ENCODE measurements at regions not wholly inside any gene's neighbourhood (a gene's known extent, or its start where the extent isn't known, plus 50 kb on each side); places are given as distances from the start of the nearest gene placed in this dataset.

DNA sequence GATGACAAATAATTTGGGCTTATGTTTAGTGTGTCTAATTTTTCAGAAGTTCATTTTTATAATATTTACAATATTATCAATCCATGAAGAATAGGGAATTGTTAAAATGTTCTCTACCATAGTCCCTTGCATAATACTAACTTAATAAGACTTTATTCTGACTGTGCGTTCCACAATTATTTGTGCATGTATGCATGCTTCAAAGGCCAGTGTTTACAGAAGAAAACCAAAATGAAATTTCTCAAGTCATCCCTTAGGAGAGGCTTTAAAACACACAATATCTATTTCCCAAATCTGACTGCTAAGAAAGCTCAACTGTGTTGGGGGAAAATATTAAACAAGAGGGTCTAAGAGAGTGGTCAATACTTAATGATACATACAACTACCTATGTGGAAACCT lies 226.3 kb upstream of the ANKRD50 start:
- 0% methylated on average over 1 of the region's 1 CpG for WGBS (ENCODE audit: insufficient coverage, low coverage, missing lambda C conversion rate)
- CTCF ChIA-PET (ENCODE audit: low intra/inter-chr PET ratio) = no interaction called here
- DNase-seq (ENCODE audit: extremely low read depth in 1 of 4, low spot score in 3 of 4) (no peak), FAIRE-seq (no peak), ATAC-seq (no peak)
- in situ Hi-C loops (cut with MboI) = no loop called here
- Histone ChIP-seq H3K79me2 (ENCODE audit: control insufficient read depth, insufficient read depth, low read length) (no peaks in the 10 kb centered on the region), H4K20me1 (replicated peaks; ENCODE audit: control insufficient read depth, insufficient read depth, low read length) (no peaks in the 10 kb centered on the region), H2AFZ (ENCODE audit: low read depth, low read length) (no peak overlapping the region), H3K27ac (ENCODE audit: extremely low read depth, low read depth, low read length) (no peak overlapping the region), H3K9me3 (replicated peaks; ENCODE audit: control insufficient read depth, insufficient read depth, low read depth, low read length) (no peaks in the 10 kb centered on the region), H3K27me3 (ENCODE audit: control insufficient read depth in 2 of 2, insufficient read depth in 2 of 2, low read length in 2 of 2) (no peaks in the 10 kb centered on the region), H3K4me2 (ENCODE audit: insufficient read depth, low read length) (no peak overlapping the region), H3K4me3 (no peak overlapping the region), H3K36me3 (ENCODE audit: control insufficient read depth, insufficient read depth, low read length) (no peaks in the 10 kb centered on the region), H3K4me1 (replicated peaks in 1 of 2; ENCODE audit: control insufficient read depth in 2 of 2, insufficient read depth in 2 of 2, low read length in 2 of 2) (no peaks in the 10 kb centered on the region), H3K9ac (ENCODE audit: insufficient read depth in 1 of 2, low read depth in 2 of 2, low read length in 2 of 2) (no peak overlapping the region), H3K9me1 (ENCODE audit: control insufficient read depth, insufficient read depth, low read length) (no peaks in the 10 kb centered on the region)
- no TSS peak for BruUV-seq (replicated peaks)
- intact Hi-C loops (cut with micrococcal nuclease) = no loop called here
- POLR2A ChIA-PET = no interaction called here
- TF ChIP-seq CHD2 (IDR thresholded peaks at IDR 0.05; ENCODE audit: low read depth, low read length) (no peak), BCOR (IDR thresholded peaks at IDR 0.05) (no peak), CBX5 (IDR thresholded peaks at IDR 0.05; ENCODE audit: borderline replicate concordance, low read depth) (no peak), SMARCA4 (IDR thresholded peaks at IDR 0.05) (no peak), ZNF134 (CRISPR knock-in tag; conservative IDR thresholded peaks at IDR 0.05) (no peak), STAT5A (IDR thresholded peaks at IDR 0.05; ENCODE audit: borderline replicate concordance, low read length) (no peak), POLR2A (conservative IDR thresholded peaks at IDR 0.05) (no peak), GTF3C2 (IDR thresholded peaks at IDR 0.05; ENCODE audit: borderline replicate concordance, extremely low read depth, insufficient read length) (no peak), RNF2 (IDR thresholded peaks at IDR 0.05) (no peak), ESRRB (CRISPR knock-in tag; IDR thresholded peaks at IDR 0.05; ENCODE audit: borderline replicate concordance) (no peak), PHF21A (IDR thresholded peaks at IDR 0.05; ENCODE audit: borderline replicate concordance, low read depth) (no peak), LARP7 (IDR thresholded peaks at IDR 0.05) (no peak), HOXB6 (CRISPR knock-in tag; IDR thresholded peaks at IDR 0.05; ENCODE audit: borderline replicate concordance) (no peak), PYGO2 (tag; IDR thresholded peaks at IDR 0.05) (no peak), DPF2 (IDR thresholded peaks at IDR 0.05) (no peak), ZNF584 (CRISPR knock-in tag; IDR thresholded peaks at IDR 0.05; ENCODE audit: low read depth) (no peak)
- TF ChIP-seq, protein P1, sequence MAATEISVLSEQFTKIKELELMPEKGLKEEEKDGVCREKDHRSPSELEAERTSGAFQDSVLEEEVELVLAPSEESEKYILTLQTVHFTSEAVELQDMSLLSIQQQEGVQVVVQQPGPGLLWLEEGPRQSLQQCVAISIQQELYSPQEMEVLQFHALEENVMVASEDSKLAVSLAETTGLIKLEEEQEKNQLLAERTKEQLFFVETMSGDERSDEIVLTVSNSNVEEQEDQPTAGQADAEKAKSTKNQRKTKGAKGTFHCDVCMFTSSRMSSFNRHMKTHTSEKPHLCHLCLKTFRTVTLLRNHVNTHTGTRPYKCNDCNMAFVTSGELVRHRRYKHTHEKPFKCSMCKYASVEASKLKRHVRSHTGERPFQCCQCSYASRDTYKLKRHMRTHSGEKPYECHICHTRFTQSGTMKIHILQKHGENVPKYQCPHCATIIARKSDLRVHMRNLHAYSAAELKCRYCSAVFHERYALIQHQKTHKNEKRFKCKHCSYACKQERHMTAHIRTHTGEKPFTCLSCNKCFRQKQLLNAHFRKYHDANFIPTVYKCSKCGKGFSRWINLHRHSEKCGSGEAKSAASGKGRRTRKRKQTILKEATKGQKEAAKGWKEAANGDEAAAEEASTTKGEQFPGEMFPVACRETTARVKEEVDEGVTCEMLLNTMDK (IDR thresholded peaks at IDR 0.05; ENCODE audit: borderline replicate concordance, insufficient read depth, low read depth, low read length, poor library complexity, severe bottlenecking) = no peak
- TF ChIP-seq, protein P2, sequence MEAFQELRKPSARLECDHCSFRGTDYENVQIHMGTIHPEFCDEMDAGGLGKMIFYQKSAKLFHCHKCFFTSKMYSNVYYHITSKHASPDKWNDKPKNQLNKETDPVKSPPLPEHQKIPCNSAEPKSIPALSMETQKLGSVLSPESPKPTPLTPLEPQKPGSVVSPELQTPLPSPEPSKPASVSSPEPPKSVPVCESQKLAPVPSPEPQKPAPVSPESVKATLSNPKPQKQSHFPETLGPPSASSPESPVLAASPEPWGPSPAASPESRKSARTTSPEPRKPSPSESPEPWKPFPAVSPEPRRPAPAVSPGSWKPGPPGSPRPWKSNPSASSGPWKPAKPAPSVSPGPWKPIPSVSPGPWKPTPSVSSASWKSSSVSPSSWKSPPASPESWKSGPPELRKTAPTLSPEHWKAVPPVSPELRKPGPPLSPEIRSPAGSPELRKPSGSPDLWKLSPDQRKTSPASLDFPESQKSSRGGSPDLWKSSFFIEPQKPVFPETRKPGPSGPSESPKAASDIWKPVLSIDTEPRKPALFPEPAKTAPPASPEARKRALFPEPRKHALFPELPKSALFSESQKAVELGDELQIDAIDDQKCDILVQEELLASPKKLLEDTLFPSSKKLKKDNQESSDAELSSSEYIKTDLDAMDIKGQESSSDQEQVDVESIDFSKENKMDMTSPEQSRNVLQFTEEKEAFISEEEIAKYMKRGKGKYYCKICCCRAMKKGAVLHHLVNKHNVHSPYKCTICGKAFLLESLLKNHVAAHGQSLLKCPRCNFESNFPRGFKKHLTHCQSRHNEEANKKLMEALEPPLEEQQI (IDR thresholded peaks at IDR 0.05) = no peak
- TF ChIP-seq, protein P3, sequence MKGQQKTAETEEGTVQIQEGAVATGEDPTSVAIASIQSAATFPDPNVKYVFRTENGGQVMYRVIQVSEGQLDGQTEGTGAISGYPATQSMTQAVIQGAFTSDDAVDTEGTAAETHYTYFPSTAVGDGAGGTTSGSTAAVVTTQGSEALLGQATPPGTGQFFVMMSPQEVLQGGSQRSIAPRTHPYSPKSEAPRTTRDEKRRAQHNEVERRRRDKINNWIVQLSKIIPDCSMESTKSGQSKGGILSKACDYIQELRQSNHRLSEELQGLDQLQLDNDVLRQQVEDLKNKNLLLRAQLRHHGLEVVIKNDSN (CRISPR knock-in tag; IDR thresholded peaks at IDR 0.05) = no peak
